HepG2 (cell line): ENCODE measurements at regions not wholly inside any gene's neighbourhood (a gene's known extent, or its start where the extent isn't known, plus 50 kb on each side); places are given as distances from the start of the nearest gene placed in this dataset.
"Not testable (repeated sequence)": the region's sequence is repeated elsewhere in the genome, so short reads cannot be mapped to it uniquely, and the experiment has no call there.

Experiments
- ATAC-seq: fragments of 200-7000 bp; cut with Tn5 transposase; 3 replicates; pipeline ENCODE4 v1.9.1; 2020; ENCODE audit warnings: mild to moderate bottlenecking, moderate library complexity
- BruUV-seq: library from RNA; stranded (reverse); fragments of 400-500 nt; replicated peaks from 2 replicates; lab custom pipeline; 2021; lab: Mats Ljungman, UMichigan
- CTCF ChIA-PET: fragments of 300-600 bp; formaldehyde crosslinking; extraction: SDS; loops from one replicate; lab custom pipeline; 2021; ENCODE audit warnings: low total read pairs, inconsistent platforms, low intra/inter-chr PET ratio; lab: Yijun Ruan, JAX
- POLR2A ChIA-PET: fragments of 350-600 bp; sonication (Branson Sonifier 250); formaldehyde crosslinking; loops from one replicate; lab custom pipeline; 2020; ENCODE audit warnings: antibody characterized with exemption, inconsistent platforms; lab: Yijun Ruan, JAX
- DNase-seq: peaks from one replicate; pipeline ENCODE4 v3.0.0-alpha.2; 2015; ENCODE audit warnings: low spot score
- FAIRE-seq: peaks from 3 replicates; lab custom pipeline; 2011; peaks lifted over from hg19 to GRCh38; lab: Jason Lieb, UNC
- H2AFZ ChIP-seq: one replicate; pipeline ENCODE4 v1.6.1; 2011; ENCODE audit warnings: low read length, inconsistent platforms
- H3K27ac ChIP-seq: fragments of 300-600 bp; 3 replicates; pipeline ENCODE4 v1.8.0; 2011; ENCODE audit warnings: mixed run types, mild to moderate bottlenecking, mixed read lengths, low read length, inconsistent platforms; ENCODE audit not compliant: insufficient read depth; ENCODE audit errors: extremely low read length
- H3K27me3 ChIP-seq, 2 experiments: fragments of 200-600 bp in 1 of 2; 2 replicates in 1 of 2; 3 replicates in 1 of 2; pipeline versions ENCODE4 v1.6.0 to v1.8.0; 2011; ENCODE audit warnings: low read length in 2 of 2, mild to moderate bottlenecking in 2 of 2, moderate library complexity in 2 of 2, inconsistent platforms in 1 of 2; ENCODE audit not compliant: insufficient read depth in 2 of 2, control insufficient read depth in 1 of 2
- H3K36me3 ChIP-seq, 2 experiments: fragments of 200-600 bp in 1 of 2; replicated peaks in 1 of 2; 2 replicates in 1 of 2; 3 replicates in 1 of 2; pipeline versions ENCODE4 v1.5.1 to v1.8.0; 2011; ENCODE audit warnings: low read length in 2 of 2, inconsistent platforms in 1 of 2; ENCODE audit not compliant: insufficient read depth in 2 of 2, control insufficient read depth in 1 of 2
- H3K4me1 ChIP-seq: 2 replicates; pipeline ENCODE4 v1.5.1; 2012; ENCODE audit warnings: low read length, inconsistent platforms; ENCODE audit not compliant: insufficient read depth
- H3K4me2 ChIP-seq: 2 replicates; pipeline ENCODE4 v1.6.0; 2011; ENCODE audit warnings: low read depth, low read length, inconsistent platforms
- H3K4me3 ChIP-seq, 3 experiments: fragments of 200-600 bp in 1 of 3; sonication (generic), shearing (Covaris generic) in 1 of 3; replicated peaks in 1 of 3; 2 replicates each; pipeline ENCODE4 v1.5.1; 2011 to 2016; ENCODE audit warnings: low read length in 3 of 3, inconsistent platforms in 2 of 3, low read depth in 2 of 3, mild to moderate bottlenecking in 2 of 3, control low read depth in 1 of 3, mixed read lengths in 1 of 3; ENCODE audit not compliant: insufficient read depth in 1 of 3
- H3K79me2 ChIP-seq: one replicate; pipeline ENCODE4 v1.6.1; 2011; ENCODE audit warnings: low read length, inconsistent platforms; ENCODE audit not compliant: insufficient read depth
- H3K9ac ChIP-seq: 2 replicates; pipeline ENCODE4 v1.6.0; 2011; ENCODE audit warnings: mild to moderate bottlenecking, low read depth, low read length, inconsistent platforms; ENCODE audit not compliant: insufficient read depth
- H3K9me3 ChIP-seq: 2 replicates; pipeline ENCODE4 v1.5.1; 2012; ENCODE audit warnings: mild to moderate bottlenecking, low read length
- H4K20me1 ChIP-seq: 2 replicates; pipeline ENCODE4 v1.6.0; 2011; ENCODE audit warnings: inconsistent platforms, mild to moderate bottlenecking, low read length, moderate library complexity; ENCODE audit not compliant: insufficient read depth
- CERS6 ChIP-seq: sonication (generic); formaldehyde crosslinking; IDR thresholded peaks from 2 replicates; pipeline ENCODE4 v1.5.0; 2020; ENCODE audit warnings: missing genetic modification reagents
- U2AF2 ChIP-seq: fragments of 200-400 bp; formaldehyde crosslinking; IDR thresholded peaks from 2 replicates; pipeline ENCODE4 v1.6.1; 2017; ENCODE audit warnings: low read depth, mild to moderate bottlenecking, low read length
- ZNF260 ChIP-seq: sonication (generic); formaldehyde crosslinking; IDR thresholded peaks from 2 replicates; pipeline ENCODE4 v1.4.0; 2020; ENCODE audit warnings: missing genetic modification reagents, low read depth, mild to moderate bottlenecking, borderline replicate concordance
- ZNF629 ChIP-seq: sonication (generic); formaldehyde crosslinking; conservative IDR thresholded peaks from 2 replicates; pipeline ENCODE4 v1.5.0; 2020; ENCODE audit warnings: missing genetic modification reagents
- WGBS: methylation state at CpG from one replicate; pipeline ENCODE4 v1.1.6; 2017; ENCODE audit warnings: low lambda C conversion rate; 5-methylcytosine and 5-hydroxymethylcytosine counted together
- in situ Hi-C: cut with HindIII; loops from 2 replicates; pipeline ENCODE4 v1.10.0; 2017; ENCODE audit warnings: low pct_unique_long_range_greater_than_20kb; ENCODE audit not compliant: extremely low pct_ligation_motif_present
- intact Hi-C: fragments of 100-400 bp; cut with micrococcal nuclease; formaldehyde crosslinking; loops from one replicate; pipeline ENCODE4 v1.10.0; 2022; ENCODE audit not compliant: unreplicated experiment

GRCh38 chr20:56736285-56736857 is 107.3 kb downstream of the TFAP2C start:
- FAIRE-seq = no peak
- DNase-seq = no peak
- H4K20me1 ChIP-seq = no peaks in the 10 kb centered on the region
- intact Hi-C loops = no loop called here
- no TSS peak for BruUV-seq
- no peak overlapping the region for H3K9ac ChIP-seq
- in situ Hi-C loops = no loop called here
- ChIA-PET CTCF (no interaction called here), POLR2A (no interaction called here)
- no peaks in the 10 kb centered on the region for H3K9me3 ChIP-seq
- TF ChIP-seq ZNF260 (CRISPR knock-in tag) (no peak), CERS6 (CRISPR knock-in tag) (no peak), ZNF629 (CRISPR knock-in tag) (0 out of 2 replicates have a peak, but pooled peaks have one; percentile 44)
- no peak overlapping the region for H3K4me2 ChIP-seq
- no peaks in the 10 kb centered on the region for H3K79me2 ChIP-seq
- no peaks in the 10 kb centered on the region for H3K36me3 ChIP-seq
- H2AFZ ChIP-seq = no peak overlapping the region
- no peak overlapping the region for H3K4me3 ChIP-seq
- no peaks in the 10 kb centered on the region for H3K4me1 ChIP-seq
- no peak for ATAC-seq
- no peak overlapping the region for H3K27ac ChIP-seq
- 27% methylated on average over 10 of the region's 10 CpGs for WGBS
- peaks cover 0 to 32% of the 10 kb centered on the region in 2 experiments; a peak in 1 of 5 replicates for H3K27me3 ChIP-seq

DNA sequence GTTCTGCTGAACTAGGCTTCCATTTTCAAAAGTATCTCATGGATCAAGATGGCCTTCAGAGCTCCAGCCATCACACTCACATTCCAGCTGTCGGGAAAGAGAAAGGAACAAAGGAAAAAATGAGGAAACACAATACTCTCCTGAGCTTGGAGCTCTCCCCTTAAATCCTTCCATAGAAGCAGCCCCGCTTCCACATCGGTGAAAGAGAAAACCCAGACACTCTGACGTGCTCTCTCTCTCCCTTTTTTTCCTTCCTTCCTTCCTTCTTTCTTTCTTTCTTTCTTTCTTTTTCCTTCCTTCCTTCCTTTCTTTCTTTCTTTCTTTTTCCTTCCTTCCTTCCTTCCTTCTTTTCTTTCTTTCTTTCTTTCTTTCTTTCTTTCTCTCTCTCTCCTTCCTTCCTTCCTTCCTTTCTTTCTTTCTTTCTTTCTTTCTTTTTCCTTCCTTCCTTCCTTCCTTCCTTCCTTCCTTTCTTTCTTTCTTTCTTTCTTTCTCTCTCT is 115.3 kb downstream of the TFAP2C start:
- H3K9me3 ChIP-seq, H3K79me2 ChIP-seq, in situ Hi-C loops, CTCF ChIA-PET, H3K9ac ChIP-seq, DNase-seq, FAIRE-seq, H3K36me3 ChIP-seq, H3K4me2 ChIP-seq: not testable (repeated sequence)
- WGBS = 49% methylated on average over 4 of the region's 4 CpGs
- peaks cover 10 to 53% of the 10 kb centered on the region in 2 experiments; a peak in 4 of 5 replicates for H3K27me3 ChIP-seq
- peak; percentile 87; the same call in 1 of the 2 replicates for TF ChIP-seq U2AF2
- TF ChIP-seq, all 625 proteins: peak for 1; not testable (repeated sequence) for 624
- intact Hi-C loops, H4K20me1 ChIP-seq, BruUV-seq, H3K27ac ChIP-seq, POLR2A ChIA-PET, ATAC-seq, H2AFZ ChIP-seq, H3K4me1 ChIP-seq, H3K4me3 ChIP-seq: not testable (repeated sequence)
